ENCODE measurements at regions not wholly inside any gene's neighbourhood (a gene's known extent, or its start where the extent isn't known, plus 50 kb on each side); places are given as distances from the start of the nearest gene placed in this dataset.

DNA sequence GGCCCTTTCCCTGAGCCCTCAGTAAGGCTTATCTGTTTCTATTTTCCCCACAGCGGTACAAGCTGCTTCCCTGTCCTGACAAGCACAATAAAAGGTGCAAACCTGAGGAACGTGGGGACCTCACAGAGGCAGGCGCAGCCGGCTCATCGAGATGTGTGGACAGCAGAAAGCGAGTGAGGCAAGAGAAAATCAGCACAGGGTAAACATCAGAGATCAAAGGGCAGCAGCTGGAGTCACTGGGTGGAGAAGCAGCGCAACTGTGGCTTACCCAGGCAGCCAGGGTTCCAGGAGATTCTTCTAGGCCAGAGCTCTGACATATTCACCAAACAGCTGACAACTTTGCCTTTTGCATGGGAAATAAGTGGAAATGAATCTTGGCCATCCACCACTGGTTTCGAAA lies 212.6 kb downstream of the WDR11 start:
- intact Hi-C loops (cut with DNase I) = no loop called here
- Histone ChIP-seq H3K36me3 (no peaks in the 10 kb centered on the region), H3K27me3 (no peaks in the 10 kb centered on the region), H3K4me3 (replicated peaks in 1 of 3) (no peak overlapping the region), H3K9me3 (no peaks in the 10 kb centered on the region), H3K4me1 (no peaks in the 10 kb centered on the region), H3K27ac (no peak overlapping the region)
- 56% methylated on average over 8 of the region's 8 CpGs for WGBS, 2 donors
- no peak for DNase-seq
- TF ChIP-seq, protein P1, sequence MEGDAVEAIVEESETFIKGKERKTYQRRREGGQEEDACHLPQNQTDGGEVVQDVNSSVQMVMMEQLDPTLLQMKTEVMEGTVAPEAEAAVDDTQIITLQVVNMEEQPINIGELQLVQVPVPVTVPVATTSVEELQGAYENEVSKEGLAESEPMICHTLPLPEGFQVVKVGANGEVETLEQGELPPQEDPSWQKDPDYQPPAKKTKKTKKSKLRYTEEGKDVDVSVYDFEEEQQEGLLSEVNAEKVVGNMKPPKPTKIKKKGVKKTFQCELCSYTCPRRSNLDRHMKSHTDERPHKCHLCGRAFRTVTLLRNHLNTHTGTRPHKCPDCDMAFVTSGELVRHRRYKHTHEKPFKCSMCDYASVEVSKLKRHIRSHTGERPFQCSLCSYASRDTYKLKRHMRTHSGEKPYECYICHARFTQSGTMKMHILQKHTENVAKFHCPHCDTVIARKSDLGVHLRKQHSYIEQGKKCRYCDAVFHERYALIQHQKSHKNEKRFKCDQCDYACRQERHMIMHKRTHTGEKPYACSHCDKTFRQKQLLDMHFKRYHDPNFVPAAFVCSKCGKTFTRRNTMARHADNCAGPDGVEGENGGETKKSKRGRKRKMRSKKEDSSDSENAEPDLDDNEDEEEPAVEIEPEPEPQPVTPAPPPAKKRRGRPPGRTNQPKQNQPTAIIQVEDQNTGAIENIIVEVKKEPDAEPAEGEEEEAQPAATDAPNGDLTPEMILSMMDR (IDR thresholded peaks at IDR 0.05) = no peak
- TF ChIP-seq POLR2A (IDR thresholded peaks at IDR 0.05) = no peak

DNA sequence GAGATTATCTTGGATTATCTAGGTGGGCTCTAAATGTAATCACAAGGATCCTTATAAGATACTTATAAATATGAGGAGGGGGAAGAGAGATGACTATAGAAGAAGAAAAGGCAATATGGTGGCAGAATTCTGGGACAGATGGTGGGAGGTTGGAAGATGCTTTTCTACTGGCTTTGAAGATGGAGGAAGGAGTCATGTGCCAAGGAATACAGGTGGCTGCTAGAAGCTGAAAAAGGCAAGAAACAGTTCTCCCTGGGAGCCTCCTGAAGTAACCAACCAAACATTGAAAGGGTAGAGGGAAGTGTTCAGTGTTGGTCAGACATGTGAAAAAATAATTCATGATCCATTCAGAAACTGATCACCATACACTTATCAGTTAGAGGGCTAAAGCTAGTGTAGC lies 213.3 kb downstream of the WDR11 start:
- no peak overlapping the region for H3K4me3 ChIP-seq (replicated peaks in 1 of 3)
- no peaks in the 10 kb centered on the region for H3K9me3 ChIP-seq
- H3K27ac ChIP-seq = no peak overlapping the region
- intact Hi-C loops (cut with DNase I) = no loop called here
- no peaks in the 10 kb centered on the region for H3K4me1 ChIP-seq
- H3K36me3 ChIP-seq = no peaks in the 10 kb centered on the region
- no peak for DNase-seq
- no peaks in the 10 kb centered on the region for H3K27me3 ChIP-seq
- TF ChIP-seq POLR2A (IDR thresholded peaks at IDR 0.05) = no peak
- TF ChIP-seq, protein P1 (IDR thresholded peaks at IDR 0.05) = no peak

DNA sequence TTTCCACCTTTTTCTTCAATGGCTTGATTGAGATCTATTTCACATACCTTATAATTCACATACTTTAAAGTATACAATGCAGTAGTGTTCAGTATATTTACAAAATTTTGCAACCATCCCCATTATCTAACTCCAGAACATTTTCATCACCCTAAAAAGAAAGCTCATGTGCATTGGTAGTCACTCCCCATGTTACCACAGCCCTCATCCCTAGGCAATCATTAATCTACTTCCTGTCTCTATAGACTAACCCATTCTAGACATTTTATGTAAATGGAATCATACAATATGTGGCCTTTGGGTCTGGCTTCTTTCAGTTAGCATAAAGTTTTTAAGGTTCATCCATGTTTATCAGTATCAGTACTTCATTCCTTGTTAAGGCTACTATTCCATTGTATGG lies 214.2 kb downstream of the WDR11 start:
- intact Hi-C loops (cut with DNase I) = no loop called here
- Histone ChIP-seq H3K27me3 (no peaks in the 10 kb centered on the region), H3K4me1 (no peaks in the 10 kb centered on the region), H3K27ac (no peak overlapping the region), H3K36me3 (no peaks in the 10 kb centered on the region), H3K4me3 (replicated peaks in 1 of 3) (no peak overlapping the region), H3K9me3 (no peaks in the 10 kb centered on the region)
- TF ChIP-seq POLR2A (IDR thresholded peaks at IDR 0.05) = no peak
- TF ChIP-seq, protein P1 (IDR thresholded peaks at IDR 0.05) = no peak
- DNase-seq = no peak

DNA sequence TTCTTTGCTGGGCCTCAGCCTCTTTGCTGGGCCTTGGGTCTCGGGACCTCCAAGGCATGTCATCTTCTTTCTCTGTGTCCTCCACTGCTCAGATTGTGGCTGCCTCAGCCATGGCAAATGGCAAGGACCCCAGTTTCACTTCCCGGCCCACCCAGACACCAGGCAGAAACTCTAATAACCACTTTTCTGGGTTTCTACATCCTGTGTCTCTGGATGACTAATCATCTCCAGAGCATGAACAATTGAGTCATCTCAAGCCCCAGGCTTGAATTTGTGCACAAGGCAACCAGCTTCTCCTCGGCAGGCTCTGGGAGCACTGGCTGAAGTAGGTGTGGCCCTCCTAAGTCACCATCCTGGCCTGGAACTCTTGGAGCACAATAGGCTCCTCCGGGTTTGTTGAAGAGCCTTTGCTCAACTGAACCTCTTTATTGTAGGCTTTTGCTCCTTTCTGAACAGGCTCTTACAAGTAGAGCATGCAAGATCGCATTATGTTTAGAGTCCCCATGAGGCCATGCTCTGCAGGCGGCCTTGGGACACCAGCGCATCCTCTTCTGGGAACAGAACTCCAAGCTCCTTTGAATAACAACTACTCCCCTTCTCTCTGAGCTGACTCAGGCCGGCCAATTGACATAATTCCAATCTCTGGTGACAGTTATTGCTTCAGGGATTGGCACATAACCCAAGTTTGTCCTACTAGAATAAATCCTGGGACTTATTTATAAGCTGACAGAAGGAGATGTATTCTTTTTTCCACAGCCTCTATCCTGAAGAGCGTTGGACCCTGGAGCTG lies 218.1 kb downstream of the WDR11 start:
- intact Hi-C loops (cut with DNase I) = no loop called here
- TF ChIP-seq, protein P1 (IDR thresholded peaks at IDR 0.05) = no peak
- TF ChIP-seq POLR2A (IDR thresholded peaks at IDR 0.05) = no peak
- Histone ChIP-seq H3K4me3 (replicated peaks in 1 of 3) (no peak overlapping the region), H3K9me3 (no peaks in the 10 kb centered on the region), H3K27me3 (no peaks in the 10 kb centered on the region), H3K4me1 (no peaks in the 10 kb centered on the region), H3K27ac (no peak overlapping the region), H3K36me3 (no peaks in the 10 kb centered on the region)
- DNase-seq = no peak
- 87% methylated on average over 8 to 9 of the region's 9 CpGs for WGBS, 2 donors

DNA sequence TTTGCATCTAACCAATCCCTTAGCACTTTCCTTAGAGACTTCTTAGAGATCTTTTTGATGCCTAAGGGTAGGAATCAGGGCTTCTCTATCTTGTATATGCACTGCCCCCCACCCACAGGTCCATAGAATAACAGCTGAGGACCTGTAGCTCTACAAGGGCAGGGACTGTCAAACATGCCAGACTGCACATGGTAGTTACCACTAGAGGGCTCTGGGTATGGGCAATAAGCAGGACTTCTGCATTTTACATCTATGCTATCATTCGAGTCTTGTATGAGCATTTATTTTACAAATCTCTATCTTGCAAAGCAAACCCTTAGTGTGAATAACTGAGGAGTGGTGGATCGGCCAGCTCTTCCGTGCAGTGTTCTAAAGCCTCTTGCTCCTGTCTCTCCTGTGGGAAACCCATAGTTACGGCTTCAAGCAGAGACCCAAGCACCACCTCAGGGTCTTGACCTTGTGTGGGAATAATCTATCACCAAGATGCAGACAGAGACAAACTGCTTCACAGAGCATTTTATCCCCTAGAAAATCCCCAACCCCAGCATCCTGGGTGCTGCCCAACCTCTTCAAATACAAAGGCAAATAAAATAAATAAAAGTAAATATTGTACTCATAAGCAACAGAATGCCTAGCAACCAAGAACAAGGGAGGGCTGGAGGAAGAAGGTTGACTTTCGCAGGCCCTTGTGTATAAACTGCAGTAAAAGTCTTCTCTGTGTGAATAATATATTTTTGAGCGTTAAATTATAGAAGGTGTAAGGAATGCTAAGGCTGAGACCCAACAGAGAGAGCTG lies 219.3 kb downstream of the WDR11 start:
- TF ChIP-seq, protein P1 (IDR thresholded peaks at IDR 0.05) = no peak
- no peak for TF ChIP-seq POLR2A (IDR thresholded peaks at IDR 0.05)
- H3K4me3 ChIP-seq (replicated peaks in 1 of 3) = no peak overlapping the region
- no peak overlapping the region for H3K27ac ChIP-seq
- H3K27me3 ChIP-seq = no peaks in the 10 kb centered on the region
- H3K36me3 ChIP-seq = no peaks in the 10 kb centered on the region
- no peak for DNase-seq
- 81 to 82% methylated on average over 6 of the region's 6 CpGs for WGBS, 2 donors
- no peaks in the 10 kb centered on the region for H3K4me1 ChIP-seq
- intact Hi-C loops (cut with DNase I) = no loop called here
- no peaks in the 10 kb centered on the region for H3K9me3 ChIP-seq

All from thyroid gland (tissue), 4 donors.